Upper lobe of left lung (tissue), 4 donors: ENCODE measurements at regions not wholly inside any gene's neighbourhood (a gene's known extent, or its start where the extent isn't known, plus 50 kb on each side); places are given as distances from the start of the nearest gene placed in this dataset.

Experiments
- CTCF ChIP-seq, 6 experiments: fragments of 450-650 bp in 4 of 6; fragments of 200-600 bp in 2 of 6; sonication (generic) in 2 of 6; IDR thresholded peaks; one replicate each; pipeline ENCODE4 v1.5.1; 2016 to 2019; ENCODE audit warnings: antibody characterized with exemption in 6 of 6
- EP300 ChIP-seq, 4 donors: sonication (generic); formaldehyde crosslinking; IDR thresholded peaks; one replicate each; pipeline ENCODE4 v1.5.1; 2017; ENCODE audit warnings: antibody characterized with exemption in 4 of 4, control low read depth in 2 of 4
- POLR2A ChIP-seq, 4 donors: fragments of 450-650 bp; IDR thresholded peaks; one replicate each; pipeline ENCODE4 v1.5.1; 2016 to 2017; ENCODE audit warnings: antibody characterized with exemption in 4 of 4, mild to moderate bottlenecking in 2 of 4
- POLR2AphosphoS5 ChIP-seq, 2 donors: sonication (generic); formaldehyde crosslinking; IDR thresholded peaks; one replicate each; pipeline ENCODE4 v1.5.1; 2017; ENCODE audit warnings: antibody characterized with exemption in 2 of 2

GRCh38 chr13:72399351-72399750, 328.1 kb downstream of the MZT1 start:
- TF ChIP-seq CTCF (IDR thresholded peaks at IDR 0.05) (no peak), EP300 (IDR thresholded peaks at IDR 0.05) (no peak), POLR2A (IDR thresholded peaks at IDR 0.05) (no peak), POLR2AphosphoS5 (IDR thresholded peaks at IDR 0.05) (no peak)
